DOHH2 (cell line): ENCODE measurements at regions not wholly inside any gene's neighbourhood (a gene's known extent, or its start where the extent isn't known, plus 50 kb on each side); places are given as distances from the start of the nearest gene placed in this dataset.

Source experiments
- H3F3A ChIP-seq: fragments of 200-600 bp; sonication (generic), shearing (Covaris generic); 2 replicates; pipeline ENCODE4 v1.6.0; 2016; ENCODE audit warnings: antibody characterized with exemption, mild to moderate bottlenecking; ENCODE audit not compliant: control insufficient read depth, insufficient read depth
- H3K27ac ChIP-seq: fragments of 200-600 bp; sonication (generic); 2 replicates; pipeline ENCODE4 v1.5.1; 2014; ENCODE audit warnings: low read depth, mild to moderate bottlenecking, low read length, moderate library complexity
- H3K27me3 ChIP-seq: fragments of 200-600 bp; sonication (generic); 2 replicates; pipeline ENCODE4 v1.6.1; 2014; ENCODE audit warnings: mild to moderate bottlenecking, low read length, mixed read lengths; ENCODE audit not compliant: control insufficient read depth
- H3K36me3 ChIP-seq: fragments of 200-600 bp; sonication (generic); 2 replicates; pipeline ENCODE4 v1.6.1; 2014; ENCODE audit warnings: mild to moderate bottlenecking, low read length, moderate library complexity, mixed read lengths; ENCODE audit not compliant: control insufficient read depth
- H3K4me1 ChIP-seq: fragments of 200-600 bp; sonication (generic); 2 replicates; pipeline ENCODE4 v1.6.1; 2014; ENCODE audit warnings: mild to moderate bottlenecking, low read length, mixed read lengths; ENCODE audit not compliant: control insufficient read depth
- H3K4me2 ChIP-seq: fragments of 200-600 bp; sonication (generic); 2 replicates; pipeline ENCODE4 v1.6.0; 2014; ENCODE audit warnings: mild to moderate bottlenecking, low read length, moderate library complexity
- H3K4me3 ChIP-seq: fragments of 200-600 bp; sonication (generic); 2 replicates; pipeline ENCODE4 v1.5.1; 2014; ENCODE audit warnings: mild to moderate bottlenecking, low read length, mixed read lengths
- H3K79me2 ChIP-seq: fragments of 200-600 bp; sonication (generic); 2 replicates; pipeline ENCODE4 v1.6.1; 2014; ENCODE audit warnings: mild to moderate bottlenecking, low read length, mixed read lengths; ENCODE audit not compliant: control insufficient read depth
- H3K9me2 ChIP-seq: fragments of 200-600 bp; sonication (generic); replicated peaks from 2 replicates; pipeline ENCODE4 v1.6.1; 2014; ENCODE audit warnings: mild to moderate bottlenecking, low read length, mixed read lengths; ENCODE audit not compliant: control insufficient read depth
- H3K9me3 ChIP-seq: fragments of 200-600 bp; sonication (generic); 2 replicates; pipeline ENCODE4 v1.6.1; 2014; ENCODE audit warnings: antibody characterized with exemption, low read length, mixed read lengths; ENCODE audit not compliant: control insufficient read depth, insufficient read depth
- H4K20me1 ChIP-seq: fragments of 200-600 bp; sonication (generic); 2 replicates; pipeline ENCODE4 v1.6.0; 2014; ENCODE audit warnings: low read depth, mild to moderate bottlenecking, antibody characterized with exemption, low read length, moderate library complexity; ENCODE audit not compliant: control insufficient read depth, insufficient read depth
- EZH2phosphoT487 ChIP-seq: fragments of 200-600 bp; sonication (generic); IDR thresholded peaks from 2 replicates; pipeline ENCODE4 v1.6.1; 2017; ENCODE audit warnings: borderline replicate concordance, mild to moderate bottlenecking, antibody characterized with exemption, low read length, moderate library complexity, mixed read lengths
- TF ChIP-seq, protein P1 (sequence below): fragments of 200-600 bp; sonication (generic); IDR thresholded peaks from one replicate; pipeline ENCODE4 v1.5.1; 2014; ENCODE audit warnings: antibody characterized with exemption, mild to moderate bottlenecking, low read depth, low read length; ENCODE audit not compliant: poor library complexity, severe bottlenecking

GRCh38 chr3:106611841-106612240, 743.0 kb upstream of the CBLB start:
- no peak overlapping the region for H3K27ac ChIP-seq
- TF ChIP-seq, protein P1, sequence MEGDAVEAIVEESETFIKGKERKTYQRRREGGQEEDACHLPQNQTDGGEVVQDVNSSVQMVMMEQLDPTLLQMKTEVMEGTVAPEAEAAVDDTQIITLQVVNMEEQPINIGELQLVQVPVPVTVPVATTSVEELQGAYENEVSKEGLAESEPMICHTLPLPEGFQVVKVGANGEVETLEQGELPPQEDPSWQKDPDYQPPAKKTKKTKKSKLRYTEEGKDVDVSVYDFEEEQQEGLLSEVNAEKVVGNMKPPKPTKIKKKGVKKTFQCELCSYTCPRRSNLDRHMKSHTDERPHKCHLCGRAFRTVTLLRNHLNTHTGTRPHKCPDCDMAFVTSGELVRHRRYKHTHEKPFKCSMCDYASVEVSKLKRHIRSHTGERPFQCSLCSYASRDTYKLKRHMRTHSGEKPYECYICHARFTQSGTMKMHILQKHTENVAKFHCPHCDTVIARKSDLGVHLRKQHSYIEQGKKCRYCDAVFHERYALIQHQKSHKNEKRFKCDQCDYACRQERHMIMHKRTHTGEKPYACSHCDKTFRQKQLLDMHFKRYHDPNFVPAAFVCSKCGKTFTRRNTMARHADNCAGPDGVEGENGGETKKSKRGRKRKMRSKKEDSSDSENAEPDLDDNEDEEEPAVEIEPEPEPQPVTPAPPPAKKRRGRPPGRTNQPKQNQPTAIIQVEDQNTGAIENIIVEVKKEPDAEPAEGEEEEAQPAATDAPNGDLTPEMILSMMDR, result no peak
- no peak for TF ChIP-seq EZH2phosphoT487
- H3K9me3 ChIP-seq, result peaks cover 12% of the 10 kb centered on the region
- H3K4me1 ChIP-seq, result peaks cover 5% of the 10 kb centered on the region
- H3K79me2 ChIP-seq, result no peaks in the 10 kb centered on the region
- no peaks in the 10 kb centered on the region for H3F3A ChIP-seq
- H4K20me1 ChIP-seq, result no peaks in the 10 kb centered on the region
- H3K4me2 ChIP-seq, result no peak overlapping the region
- no peaks in the 10 kb centered on the region for H3K9me2 ChIP-seq
- H3K27me3 ChIP-seq, result no peaks in the 10 kb centered on the region
- no peak overlapping the region for H3K4me3 ChIP-seq
- no peaks in the 10 kb centered on the region for H3K36me3 ChIP-seq

DNA sequence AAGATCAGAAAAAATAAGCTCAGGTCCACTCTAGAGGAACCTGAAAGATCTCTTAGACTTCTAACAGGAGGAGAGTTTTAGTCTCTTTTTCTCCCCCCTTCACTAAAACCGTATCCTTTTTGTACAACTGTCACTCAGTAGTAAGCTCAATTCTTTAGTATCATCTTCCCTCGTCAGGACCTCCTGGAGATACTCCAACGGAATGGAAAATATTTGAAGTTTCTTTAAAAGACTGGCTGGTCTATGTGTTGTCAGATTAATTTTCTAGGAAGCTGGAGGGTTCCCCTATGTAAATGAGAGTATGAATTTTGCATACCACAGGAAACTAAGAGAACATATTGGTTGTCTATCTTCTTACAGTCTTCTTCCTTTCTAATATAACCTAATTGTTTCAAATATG, 747.7 kb upstream of the CBLB start:
- Histone ChIP-seq H3K4me1 (no peaks in the 10 kb centered on the region), H3K9me3 (peaks cover 12% of the 10 kb centered on the region; the same call in 1 of the 2 replicates)

DNA sequence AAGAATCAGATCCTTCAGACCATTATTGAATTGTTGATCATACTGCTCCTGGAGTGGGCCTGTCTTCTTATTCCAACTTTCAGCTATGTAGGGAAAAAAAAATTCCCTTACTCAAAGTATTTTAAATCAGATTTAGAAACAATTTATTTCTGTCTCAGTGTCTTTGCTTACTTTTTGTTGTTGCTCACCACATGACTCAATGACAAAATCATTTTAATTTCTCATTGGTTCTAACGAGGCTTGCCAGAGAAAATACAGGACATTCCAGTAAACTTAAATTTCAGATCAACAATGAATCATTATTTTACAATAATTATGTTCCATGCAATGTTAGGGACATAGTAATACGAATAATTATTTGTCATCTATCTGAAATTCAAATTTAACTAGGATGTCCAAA, 748.5 kb upstream of the CBLB start:
- no peaks in the 10 kb centered on the region for H3K9me2 ChIP-seq
- H3K4me1 ChIP-seq, result no peaks in the 10 kb centered on the region
- H4K20me1 ChIP-seq, result no peaks in the 10 kb centered on the region
- H3K4me3 ChIP-seq, result no peak overlapping the region
- H3K79me2 ChIP-seq, result no peaks in the 10 kb centered on the region
- peaks cover 12% of the 10 kb centered on the region; the same call in 1 of the 2 replicates for H3K9me3 ChIP-seq
- no peak for TF ChIP-seq EZH2phosphoT487
- TF ChIP-seq, protein P1, result no peak
- no peaks in the 10 kb centered on the region for H3K36me3 ChIP-seq
- H3K27ac ChIP-seq, result no peak overlapping the region
- no peak overlapping the region for H3K4me2 ChIP-seq
- no peaks in the 10 kb centered on the region for H3K27me3 ChIP-seq
- no peaks in the 10 kb centered on the region for H3F3A ChIP-seq

More for the DNA sequence above, 747.7 kb upstream of the CBLB start:
- Histone ChIP-seq H3K36me3 (no peaks in the 10 kb centered on the region), H3K4me2 (no peak overlapping the region), H3K4me3 (no peak overlapping the region), H3F3A (no peaks in the 10 kb centered on the region), H3K27me3 (no peaks in the 10 kb centered on the region), H3K9me2 (no peaks in the 10 kb centered on the region), H3K79me2 (no peaks in the 10 kb centered on the region), H3K27ac (no peak overlapping the region), H4K20me1 (no peaks in the 10 kb centered on the region)
- no peak for TF ChIP-seq EZH2phosphoT487
- TF ChIP-seq, protein P1, result no peak

DNA sequence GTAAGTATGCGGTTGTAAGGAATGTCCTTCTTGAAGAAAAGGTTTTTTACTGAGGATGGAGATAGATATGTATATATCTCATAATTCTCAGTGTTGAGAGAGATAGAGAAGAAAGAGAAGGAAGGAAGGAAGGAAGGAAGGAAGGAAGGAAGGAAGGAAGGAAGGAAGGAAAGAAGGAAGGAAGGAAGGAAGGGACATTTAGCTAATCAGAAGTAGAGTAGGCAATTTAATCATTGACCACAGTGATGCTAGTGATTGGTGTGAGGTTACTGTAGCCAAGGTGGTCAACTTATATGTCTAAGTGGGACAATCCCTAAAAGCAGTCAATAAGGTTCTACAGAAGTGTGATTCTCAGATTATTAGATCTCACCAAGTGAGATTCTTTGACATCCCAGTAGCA, 751.8 kb upstream of the CBLB start:
- no peaks in the 10 kb centered on the region for H3K36me3 ChIP-seq
- no peak overlapping the region for H3K4me2 ChIP-seq
- H3K9me2 ChIP-seq, result no peaks in the 10 kb centered on the region
- H3F3A ChIP-seq, result no peaks in the 10 kb centered on the region
- H3K27ac ChIP-seq, result no peak overlapping the region
- H3K9me3 ChIP-seq, result peaks cover 8% of the 10 kb centered on the region
- no peaks in the 10 kb centered on the region for H3K4me1 ChIP-seq
- H3K79me2 ChIP-seq, result no peaks in the 10 kb centered on the region
- no peaks in the 10 kb centered on the region for H3K27me3 ChIP-seq
- no peak for TF ChIP-seq EZH2phosphoT487
- TF ChIP-seq, protein P1, result no peak
- no peak overlapping the region for H3K4me3 ChIP-seq
- H4K20me1 ChIP-seq, result no peaks in the 10 kb centered on the region
